Stimulated activated CD8-positive, alpha-beta memory T cell treated with anti-CD3 and anti-CD28 coated beads, Interleukin-15, amount 100 ng/mL, for 48 hours (primary cell): ENCODE measurements at regions not wholly inside any gene's neighbourhood (a gene's known extent, or its start where the extent isn't known, plus 50 kb on each side); places are given as distances from the start of the nearest gene placed in this dataset.
"Not testable (repeated sequence)": the region's sequence is repeated elsewhere in the genome, so short reads cannot be mapped to it uniquely, and the experiment has no call there.

Experiments used
- DNase-seq, 2 donors: peaks; one replicate each; pipeline ENCODE4 v3.0.0-alpha.2; 2020; ENCODE audit warnings: low read depth in 2 of 2

DNA sequence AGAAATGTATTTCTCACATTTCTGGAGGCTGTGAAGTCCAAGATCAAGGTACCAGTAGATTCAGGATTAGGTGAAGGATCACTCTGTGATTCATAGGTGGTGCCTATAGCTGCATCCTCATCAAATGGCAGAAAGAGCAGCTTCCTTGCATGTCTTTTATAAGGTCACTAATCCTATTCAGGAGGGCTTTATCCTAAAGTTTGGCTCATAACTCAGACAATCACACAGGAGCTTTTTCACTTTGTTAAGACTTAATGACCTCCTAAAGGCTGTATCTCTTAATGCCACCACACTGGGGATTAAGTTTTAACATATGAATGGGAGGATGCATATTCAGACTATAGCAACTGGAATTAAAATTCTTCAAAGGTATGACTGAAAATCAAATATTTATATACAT, 861.1 kb downstream of the DACH1 start:
- DNase-seq = no peak

DNA sequence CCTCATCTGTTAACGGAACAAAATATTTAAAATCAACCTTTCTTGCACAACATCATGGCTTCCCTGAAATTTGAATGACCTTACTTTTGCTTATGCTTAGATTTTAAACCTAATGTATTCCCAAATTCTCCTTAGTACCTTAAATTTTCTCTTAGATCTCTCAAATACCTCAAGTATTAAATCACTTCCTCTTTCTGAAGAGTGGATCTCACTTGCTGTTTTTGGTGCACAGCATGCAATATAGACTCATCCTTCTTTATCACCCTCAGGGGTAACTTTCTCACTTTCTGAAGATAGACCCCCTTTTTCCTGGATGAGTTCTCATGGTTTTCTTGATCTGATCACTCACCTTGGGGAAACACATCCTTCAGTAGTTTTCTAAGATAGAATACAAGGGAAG, 871.7 kb downstream of the DACH1 start:
- DNase-seq = no peak

DNA sequence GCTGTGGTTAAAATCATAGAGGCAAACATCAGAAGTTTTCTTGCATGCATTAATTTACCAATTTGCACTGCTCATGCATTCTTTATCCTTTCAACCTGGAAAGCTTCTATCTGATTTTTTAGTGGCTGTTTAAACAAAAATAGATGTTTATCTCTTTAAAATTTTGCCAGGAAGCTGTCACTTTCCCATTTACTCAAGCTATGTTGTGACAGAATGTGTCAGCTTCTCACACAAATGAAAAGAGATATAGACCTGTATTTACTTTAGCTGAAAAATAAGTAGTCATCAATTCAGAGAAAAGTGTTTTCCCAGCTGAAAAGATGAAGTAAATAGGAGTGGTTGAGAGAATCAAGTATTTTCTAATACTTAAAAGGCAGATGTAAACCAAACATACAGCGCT, 872.8 kb downstream of the DACH1 start:
- no peak for DNase-seq

DNA sequence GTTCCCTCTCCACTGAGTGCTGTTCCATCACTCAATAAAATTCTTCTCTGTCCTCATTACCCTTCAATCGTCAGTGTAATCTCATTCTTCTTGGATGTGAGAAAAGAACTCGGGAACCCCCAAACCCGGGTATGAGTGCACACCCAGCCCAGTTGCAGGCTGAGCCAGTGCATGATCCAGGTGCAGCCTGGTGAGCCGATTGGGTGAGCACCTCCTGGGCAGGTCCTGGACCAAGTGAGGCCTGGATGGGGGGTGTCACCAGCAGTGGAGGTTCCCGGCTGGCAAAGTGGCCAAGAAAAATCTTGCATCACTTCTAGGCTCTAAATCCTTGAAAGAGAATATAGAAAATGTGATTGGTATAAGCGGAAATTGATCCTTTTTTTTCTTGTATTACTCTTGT, 878.8 kb upstream of the KLHL1 start:
- no peak for DNase-seq

DNA sequence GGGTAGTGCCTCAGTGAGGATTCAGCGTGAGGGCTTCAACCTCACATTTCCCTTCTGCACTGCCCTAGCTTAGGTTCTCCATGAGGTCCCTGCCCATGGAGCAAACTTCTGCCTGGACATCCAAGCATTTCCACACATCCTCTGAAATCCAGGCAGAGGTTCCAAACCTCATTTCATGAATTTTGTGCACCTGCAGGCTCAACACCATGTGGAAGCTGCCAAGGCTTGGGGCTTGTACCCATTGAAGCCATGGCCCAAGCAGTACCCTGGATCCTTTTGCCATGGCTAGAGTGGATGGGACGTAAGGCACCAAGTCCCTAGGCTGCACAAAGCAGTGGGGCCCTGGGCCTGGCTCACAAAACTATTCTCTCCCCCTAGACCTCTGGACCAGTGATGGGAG, 877.1 kb upstream of the KLHL1 start:
- DNase-seq = no peak

DNA sequence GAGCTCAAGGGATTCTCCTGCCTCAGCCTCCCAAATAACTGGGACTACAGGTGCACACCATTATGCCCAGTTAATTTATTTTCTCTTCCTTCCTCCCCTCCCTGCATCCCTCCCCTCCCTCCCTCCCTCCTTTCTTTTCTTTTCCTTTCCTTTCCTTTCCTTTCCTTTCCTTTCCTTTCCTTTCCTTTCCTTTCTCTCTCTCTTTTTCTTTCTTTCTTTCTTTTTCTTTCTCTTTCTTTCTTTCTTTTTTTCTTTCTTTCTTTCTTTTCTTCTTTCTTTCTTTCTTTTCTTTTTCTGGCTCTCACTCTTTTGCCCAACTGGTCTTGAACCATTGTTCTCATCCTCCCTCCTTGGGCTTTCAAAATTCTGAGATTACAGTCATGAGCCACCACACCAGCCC, 873.0 kb upstream of the KLHL1 start:
- not testable (repeated sequence) for DNase-seq

DNA sequence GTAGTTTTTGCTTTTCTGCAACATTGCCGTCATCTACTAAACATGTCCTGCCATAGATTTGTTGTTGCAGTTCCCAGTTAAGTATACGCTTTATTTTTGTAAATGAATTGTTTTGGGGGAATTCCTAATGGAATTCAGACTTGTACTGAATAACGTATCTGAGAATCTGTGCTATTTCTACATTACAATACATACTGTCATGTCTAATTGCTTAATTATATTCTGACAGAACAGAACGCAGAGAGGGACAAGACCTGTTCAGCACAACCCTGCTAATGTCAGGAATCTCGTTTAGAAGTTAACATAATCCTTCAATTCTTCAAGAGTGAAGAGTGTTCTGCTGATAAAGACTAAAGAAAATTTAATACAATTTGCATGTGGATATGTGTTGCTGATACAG, 861.1 kb upstream of the KLHL1 start:
- DNase-seq = no peak

DNA sequence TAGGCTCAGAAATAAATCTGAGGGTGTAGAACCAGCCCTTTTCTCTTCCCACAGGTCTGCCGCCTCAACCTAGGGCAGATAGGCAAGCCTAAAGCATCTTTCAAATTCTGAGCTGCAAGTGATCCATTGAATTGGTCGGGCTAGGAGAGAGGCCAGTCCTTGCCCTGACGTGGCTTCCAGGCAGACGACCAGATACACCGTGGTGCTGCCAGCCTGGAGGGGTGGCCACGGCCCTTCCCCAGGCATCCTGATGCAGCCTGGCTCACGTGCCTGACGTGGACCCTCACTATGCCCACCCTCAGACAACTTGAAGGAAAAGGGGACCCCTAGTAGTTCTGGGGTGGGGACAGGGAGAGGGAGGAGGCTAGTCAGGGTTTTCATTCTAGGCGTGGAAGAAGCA, 859.3 kb upstream of the KLHL1 start:
- DNase-seq = no peak

DNA sequence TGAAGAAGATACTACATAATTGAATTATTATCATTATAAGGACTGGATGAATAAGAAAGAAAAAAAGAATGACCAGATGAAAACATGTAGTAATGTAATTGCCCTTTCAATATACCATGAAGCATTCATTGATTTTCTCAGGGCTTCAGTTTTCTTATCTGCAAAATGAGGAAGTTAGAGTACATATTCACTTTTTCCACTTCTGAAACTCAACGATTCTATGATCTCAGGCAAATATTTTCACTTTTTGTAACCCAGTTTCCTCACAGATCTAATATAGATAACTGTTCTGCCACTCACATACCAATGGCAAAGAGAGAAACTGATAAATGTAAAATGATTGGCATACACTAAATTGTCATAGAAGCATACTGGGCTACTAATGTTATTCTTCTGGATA, 856.6 kb upstream of the KLHL1 start:
- DNase-seq = no peak

DNA sequence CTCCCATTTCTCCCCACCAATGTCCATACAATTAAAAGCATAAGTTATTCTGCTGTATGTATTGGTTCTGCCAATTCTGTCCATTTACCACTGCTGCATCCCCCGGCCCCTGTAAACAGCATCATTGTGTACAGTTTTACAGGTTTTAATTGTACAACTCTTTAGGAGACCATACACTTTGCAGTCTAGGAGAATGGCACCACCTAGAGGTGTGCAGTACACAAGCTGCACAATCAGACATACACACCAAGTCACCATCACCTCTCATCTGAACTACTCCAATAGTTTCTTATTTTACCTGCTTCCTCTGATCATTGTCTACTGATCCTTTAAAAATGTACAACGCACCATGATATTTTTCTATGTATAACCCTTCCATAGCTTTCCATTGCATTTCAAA, 855.9 kb upstream of the KLHL1 start:
- no peak for DNase-seq

DNA sequence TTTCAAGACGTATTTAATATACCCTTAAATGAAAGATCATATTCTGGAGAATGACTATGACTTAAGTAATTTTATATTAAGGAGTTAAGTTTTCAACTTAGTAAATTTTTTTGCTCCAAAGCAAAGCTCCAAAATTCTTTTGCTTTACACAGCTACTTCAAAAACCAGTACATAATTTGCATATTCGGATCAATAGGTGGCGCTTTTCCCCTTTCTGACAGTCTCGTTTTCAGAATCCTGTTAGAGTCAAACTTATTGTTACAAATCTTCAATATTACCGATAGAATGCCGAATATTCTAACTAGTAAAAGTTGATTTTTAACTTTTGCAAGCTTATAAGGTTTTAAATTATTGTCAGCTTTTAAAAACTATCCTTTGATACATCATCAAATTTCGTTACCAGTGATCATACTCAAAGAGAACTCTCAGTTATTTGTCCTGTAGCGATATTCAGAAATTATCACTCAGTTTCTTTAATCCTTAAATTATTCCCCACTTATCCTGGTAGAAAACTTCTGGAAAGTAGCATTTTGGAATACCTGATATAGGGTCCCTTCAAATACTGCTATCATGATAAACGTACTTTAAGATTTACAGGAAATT, 852.7 kb upstream of the KLHL1 start:
- no peak for DNase-seq

DNA sequence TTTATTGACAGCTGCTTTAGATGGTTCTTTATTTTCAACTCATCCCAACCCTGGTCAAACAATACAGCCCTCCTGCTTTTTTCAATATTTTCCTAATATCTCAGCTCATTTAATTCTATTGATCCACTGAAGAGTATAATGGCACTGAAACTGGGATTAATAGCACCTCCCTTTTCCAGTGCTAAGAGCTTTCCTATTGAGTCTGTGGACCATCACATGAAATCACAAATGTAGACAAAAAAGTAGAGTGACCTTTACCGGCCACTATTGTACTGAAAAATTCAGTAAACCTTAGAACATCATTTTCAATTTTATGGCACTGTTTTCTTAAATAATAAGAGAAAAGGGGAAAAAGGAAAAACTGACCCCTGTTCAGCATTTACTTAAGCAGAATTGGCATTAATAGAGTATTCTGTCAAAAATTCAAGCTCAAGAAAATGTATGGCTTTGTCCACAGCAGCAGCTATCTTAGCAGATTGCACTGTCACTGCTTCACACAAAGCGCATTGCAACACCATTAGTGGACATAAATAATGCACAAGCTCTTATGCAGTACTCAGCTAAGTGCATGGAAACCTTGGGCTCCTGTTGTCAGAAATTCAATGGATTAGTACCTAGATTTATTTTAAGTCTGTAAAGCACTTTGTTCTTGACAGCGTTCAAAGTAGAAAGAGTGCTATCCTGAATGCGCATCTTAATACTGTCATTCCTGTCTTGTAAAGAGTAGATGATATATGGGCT, 851.0 kb upstream of the KLHL1 start:
- DNase-seq = no peak

DNA sequence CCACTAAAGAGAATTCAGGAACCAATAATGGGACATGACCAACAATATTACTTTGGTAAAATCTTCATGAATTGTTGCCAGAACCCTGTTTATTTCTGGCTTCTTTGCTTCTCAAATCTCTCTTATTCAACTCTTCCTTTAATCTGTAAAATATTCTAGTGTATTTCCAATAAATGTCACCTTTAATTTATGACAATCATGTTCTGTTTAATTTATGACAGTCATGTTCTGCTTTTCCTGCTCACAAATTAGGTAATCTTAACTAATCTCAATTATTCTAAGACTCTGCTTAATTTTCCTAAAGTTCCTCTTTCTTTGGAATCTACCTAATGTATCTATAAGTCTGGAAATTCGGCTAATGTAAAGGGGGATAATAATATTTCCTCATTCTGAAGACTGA, 847.6 kb upstream of the KLHL1 start:
- no peak for DNase-seq

DNA sequence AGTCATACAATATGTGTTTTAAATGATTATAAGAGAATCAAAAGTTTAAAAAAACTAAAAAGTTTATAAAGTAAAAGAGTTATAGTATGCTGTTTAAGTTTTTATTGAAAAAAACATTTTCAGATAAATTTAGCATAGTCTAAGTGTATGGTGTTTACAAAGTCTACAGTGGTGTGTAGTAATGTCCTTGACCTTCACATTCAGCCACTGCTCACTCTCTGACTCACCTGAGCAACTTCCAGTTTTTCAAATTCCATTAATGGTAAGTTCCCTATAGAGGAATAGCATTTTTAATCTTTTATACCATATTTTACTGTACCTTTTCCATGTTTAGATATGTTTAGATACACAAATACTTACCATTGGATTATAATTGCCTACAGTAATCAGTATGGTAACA, 842.4 kb upstream of the KLHL1 start:
- no peak for DNase-seq

DNA sequence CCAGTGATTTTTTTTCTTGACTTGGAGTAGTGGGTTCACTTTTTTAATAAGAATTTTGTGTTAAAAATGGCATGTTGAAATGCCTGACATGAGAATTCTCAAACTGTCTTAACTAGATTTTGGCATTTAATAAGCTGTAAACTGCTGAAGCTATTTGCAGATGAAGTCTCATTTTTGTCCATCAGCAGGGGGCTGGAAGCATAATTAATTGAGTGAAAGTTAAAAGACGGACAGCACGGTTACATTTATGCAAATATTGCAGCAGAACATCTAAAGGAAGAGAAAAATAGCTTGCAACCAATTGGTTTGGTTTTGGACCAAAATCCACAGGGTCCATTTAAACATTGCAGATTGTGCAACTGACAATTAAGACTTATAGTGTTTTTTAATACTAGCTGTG, 837.3 kb upstream of the KLHL1 start:
- DNase-seq = no peak

DNA sequence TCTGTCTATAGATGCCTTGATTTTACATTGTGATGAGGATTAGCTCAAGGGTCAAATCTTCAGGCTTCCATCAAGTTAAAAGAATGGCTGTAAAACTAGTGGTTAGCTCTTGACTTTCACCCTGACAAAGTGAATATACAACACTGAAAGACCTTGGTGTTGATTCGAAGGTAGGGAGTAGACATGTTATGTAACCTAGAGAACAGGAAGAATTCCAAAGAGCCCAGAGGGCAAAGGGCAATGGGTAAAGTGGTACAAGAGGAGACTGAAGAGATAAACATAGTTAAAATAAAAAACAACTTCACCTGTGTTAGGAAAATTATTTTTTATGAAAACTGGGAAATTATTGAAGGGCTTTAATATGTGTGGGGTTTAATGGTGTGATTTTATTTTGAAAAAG, 833.2 kb upstream of the KLHL1 start:
- DNase-seq = no peak

DNA sequence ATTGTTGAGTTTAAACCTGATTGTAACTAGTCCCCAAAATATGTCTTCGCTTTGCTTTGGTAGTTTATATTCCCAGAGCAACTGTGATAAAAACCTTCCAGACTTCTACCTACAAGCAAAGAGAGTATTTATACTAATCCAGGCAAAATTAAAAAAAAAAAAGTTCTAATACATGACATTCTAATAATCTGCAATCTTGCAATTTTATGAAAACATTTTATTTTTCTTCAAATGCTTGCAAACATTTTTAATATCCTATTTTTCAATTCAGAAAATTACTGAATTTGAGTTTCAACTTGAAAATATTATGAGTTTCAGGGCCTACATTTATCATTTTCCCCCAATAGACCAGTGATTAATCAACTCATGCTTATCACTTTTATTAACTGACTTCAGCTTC, 830.2 kb upstream of the KLHL1 start:
- DNase-seq = no peak

DNA sequence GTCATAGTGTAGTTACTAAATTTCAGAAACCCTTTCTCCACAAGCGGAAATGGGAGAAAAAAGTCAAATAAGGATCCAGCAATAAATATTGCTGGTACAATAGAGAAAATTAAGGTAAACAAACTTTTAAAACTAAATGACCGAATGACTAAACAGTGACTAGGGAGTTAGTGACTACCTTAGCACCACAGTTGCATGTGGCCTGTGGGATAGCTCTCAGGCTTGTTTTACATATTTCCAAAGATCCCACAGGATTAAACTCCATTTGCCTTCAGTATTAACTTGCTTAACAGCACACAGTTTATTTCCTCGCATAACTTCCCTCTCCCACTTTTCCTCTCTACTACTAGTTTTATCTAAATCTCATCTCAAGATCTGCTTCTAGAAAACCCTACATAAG, 824.3 kb upstream of the KLHL1 start:
- no peak for DNase-seq

DNA sequence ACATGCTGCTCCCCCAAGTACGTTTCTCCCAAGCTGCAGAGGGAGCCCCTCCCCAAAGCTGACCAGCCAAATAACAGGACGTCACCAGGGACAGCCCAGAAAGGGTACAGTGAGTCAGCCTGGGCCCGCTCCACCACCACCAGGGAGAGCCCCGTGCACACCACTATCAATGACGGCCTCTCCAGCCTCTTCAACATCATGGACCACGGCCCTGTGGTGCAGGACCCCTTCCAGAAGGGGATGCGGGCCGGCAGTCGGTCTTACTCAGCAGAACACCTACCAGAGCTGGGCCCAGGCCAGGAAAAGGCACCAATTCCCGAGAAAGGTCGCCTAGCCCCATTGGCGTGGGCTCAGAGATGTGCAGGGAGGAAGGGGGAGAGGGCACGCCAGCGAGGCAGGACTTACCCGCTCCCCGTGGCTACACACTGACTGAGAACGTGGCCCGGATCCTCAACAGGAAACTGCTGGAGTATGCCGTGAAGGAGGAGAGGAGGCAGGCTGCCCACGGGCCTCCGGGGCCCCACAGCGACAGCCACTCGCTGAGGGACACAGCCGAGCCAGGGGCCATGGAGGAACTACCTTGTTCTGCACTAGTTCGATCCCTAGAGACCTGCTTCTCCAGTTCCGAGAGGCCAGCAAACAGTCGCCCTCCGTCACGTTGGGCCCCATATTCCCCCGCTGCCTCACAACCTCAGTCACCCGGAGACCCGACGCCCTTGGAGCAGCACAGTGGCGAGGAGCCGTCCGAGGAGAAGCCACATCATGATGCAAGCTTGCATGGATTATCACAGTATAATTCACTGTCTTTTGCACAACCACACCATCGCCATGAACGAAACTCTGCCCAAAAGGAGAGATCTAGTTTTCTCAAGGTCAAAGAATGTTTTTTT, 815.9 kb upstream of the KLHL1 start:
- DNase-seq = no peak

DNA sequence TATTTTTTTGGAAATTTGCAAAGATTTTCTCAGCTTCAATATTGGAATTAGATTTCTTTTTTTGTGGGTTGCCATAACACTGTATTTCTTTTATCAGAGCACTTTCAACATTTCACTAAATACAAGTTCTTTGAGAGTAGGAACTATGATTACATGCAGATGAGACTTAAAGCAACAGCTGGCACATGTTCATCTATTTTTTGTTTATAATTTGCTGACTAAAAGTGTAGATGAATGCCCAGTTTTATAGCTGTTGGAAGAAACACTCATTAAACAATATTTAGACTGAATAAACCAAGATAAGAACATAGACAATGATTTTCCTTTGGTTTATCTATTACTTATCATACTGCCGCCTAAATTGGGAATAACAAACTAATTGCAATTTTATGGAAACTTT, 803.0 kb upstream of the KLHL1 start:
- DNase-seq = no peak

DNA sequence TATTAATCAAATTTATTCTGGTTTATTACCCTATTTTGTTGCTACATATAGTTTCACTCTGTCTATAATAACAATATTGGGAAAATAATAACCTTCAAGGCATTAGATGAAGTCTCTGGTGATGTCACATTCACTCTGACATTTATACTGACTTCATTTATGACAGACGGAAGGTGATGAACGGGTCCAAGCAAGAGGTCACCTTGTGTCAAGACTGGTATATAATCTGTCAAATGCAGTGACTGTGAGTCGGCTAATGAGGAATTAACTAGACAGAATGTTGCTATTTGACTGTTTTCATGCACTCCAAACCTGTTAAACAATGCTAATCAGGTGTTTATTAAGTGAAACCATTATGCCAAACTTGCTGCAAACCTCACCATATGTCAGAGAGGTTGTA, 800.5 kb upstream of the KLHL1 start:
- no peak for DNase-seq

DNA sequence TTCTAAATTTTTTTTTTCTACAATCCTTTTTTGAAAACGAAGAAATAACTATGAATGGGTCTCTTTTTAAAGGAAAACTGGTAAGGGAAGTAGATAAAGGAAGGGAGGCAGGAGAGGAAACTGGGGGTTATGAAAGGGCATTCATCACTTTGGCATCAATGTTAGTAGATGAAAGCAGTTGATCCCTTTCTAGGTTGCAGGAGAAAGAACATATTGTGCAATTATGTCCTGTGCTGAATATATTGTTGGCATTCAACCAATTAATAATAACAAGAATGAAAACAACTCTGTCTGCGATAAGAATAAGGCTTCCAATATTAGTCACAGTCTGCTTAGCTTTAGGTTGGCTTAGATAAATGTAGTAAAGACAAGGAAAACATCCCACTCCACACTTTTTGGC, 796.8 kb upstream of the KLHL1 start:
- DNase-seq = no peak

DNA sequence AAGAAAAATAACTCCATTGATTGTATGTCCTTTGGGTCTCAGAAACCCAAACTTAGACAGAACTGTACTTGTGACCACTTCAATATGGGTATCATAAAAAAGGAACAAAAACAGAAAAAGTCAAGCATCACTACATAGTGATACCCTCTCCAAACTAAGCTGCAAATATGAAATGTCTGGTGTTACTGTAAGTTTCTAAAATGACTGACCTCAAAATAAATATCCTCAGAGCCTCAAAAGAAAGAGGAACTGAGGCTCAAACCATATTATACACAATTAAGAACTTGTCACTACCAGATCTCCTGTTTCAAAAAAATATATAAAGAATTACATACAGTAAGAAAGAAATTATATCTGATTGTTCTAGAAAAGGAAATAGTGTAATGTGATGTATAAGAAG, 787.9 kb upstream of the KLHL1 start:
- no peak for DNase-seq
